HG03039 (cell line): ENCODE measurements at regions not wholly inside any gene's neighbourhood (a gene's known extent, or its start where the extent isn't known, plus 50 kb on each side); places are given as distances from the start of the nearest gene placed in this dataset.

Experiments used
- ATAC-seq: cut with Tn5 transposase; IDR thresholded peaks from one replicate; pipeline ENCODE4 v1.9.1; 2021; ENCODE audit warnings: mild to moderate bottlenecking, moderate library complexity; ENCODE audit not compliant: unreplicated experiment

DNA sequence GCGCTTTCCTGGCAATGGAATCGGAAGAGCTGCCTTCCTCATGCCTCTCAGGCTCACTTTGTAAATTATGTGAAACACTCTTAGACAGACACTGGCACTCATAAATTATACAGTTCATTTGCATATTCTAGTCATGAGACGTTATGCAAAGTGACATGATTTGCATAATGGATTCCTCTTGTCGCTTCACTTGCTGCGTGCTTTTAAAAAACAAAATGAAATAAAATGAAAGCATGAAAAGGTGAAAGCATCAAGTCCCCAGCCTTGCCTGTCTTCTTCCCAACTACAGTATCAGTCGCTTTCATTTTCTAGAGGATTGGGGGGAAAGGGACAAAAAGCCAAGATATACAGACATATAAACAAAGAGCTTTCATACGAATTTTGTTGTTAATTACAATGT lies 252.8 kb upstream of the PMFBP1 start:
- no peak for ATAC-seq

DNA sequence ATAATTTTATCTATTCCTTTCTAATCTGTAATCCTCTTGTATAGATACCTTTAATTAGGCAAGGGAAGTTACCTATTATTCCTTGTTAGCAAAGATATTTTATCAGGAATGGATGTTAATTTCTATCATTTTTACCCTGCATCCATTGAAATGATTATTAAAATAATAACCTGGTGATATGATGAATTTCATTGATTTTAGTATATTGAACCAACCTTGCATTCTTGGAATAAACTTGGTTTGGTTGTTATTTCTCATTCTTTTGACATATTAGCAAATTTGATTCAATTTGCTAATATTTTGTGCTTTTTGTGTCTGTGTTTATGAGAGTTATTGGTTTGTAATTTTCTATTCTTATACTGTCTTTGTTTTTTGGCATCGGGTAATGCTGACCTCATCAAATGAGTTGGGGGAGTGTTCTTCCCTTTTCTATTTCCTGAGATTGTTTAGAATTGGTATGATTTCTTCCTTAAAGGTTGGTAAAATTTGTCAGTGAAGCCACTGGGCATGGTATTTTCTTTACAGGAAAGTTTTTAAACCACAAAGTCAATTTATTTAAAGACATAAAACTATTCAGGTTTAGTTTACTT lies 250.4 kb upstream of the PMFBP1 start:
- ATAC-seq, result no peak

DNA sequence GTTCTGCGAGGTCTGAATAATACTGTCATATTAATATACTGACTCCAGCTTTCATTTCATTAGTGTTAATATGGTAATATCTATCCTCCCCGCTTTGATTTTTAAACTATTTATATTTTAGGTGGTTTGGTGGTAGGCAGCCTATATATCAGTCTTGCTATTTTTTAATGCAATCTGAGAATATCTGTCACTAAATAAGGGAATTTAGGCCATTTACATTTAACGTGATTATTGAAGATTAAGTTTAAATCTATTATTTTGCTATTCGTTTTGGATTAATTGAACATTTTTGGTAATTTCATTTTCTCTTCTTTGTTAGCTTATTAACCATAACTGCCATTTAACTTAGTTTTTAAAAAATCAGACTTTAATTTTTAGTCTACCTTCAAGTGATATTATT lies 247.7 kb upstream of the PMFBP1 start:
- ATAC-seq, result no peak

DNA sequence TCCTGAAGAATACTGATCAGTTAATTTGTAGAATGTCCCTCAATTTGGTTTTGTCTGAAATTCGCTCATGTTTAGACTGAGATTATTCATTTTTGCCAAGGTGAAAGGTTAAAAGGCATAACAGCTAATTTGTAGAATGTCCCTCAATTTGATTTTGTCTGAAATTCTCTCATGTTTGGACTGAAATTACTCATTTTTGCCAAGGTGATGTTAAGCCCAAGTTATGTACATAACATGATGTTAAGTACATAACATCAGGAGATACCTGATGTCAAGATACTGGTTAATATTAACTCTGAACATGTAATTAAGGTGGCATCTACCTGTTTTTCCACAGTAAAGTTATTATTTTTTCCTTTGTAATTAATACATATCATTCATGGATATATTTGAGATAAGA lies 243.4 kb upstream of the PMFBP1 start:
- ATAC-seq, result no peak

DNA sequence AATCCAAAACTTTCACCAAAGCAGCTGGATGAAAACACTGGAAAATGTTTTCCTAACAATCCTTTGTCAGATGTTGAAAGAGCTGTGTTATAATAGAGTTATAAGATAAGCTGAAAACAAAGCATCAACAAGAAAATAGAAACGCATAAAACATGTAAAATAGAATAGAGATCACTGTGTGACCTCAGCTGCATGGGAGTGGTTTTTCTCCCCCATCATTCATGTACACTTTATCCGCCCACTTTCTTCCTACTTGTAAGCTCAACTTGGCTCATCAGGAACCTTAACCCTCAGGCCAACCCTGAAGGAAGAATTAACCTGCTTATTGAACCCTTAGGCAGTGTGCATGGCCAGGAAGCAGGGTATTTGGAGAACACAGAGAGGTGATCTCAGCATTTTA lies 238.5 kb upstream of the PMFBP1 start:
- ATAC-seq, result no peak

DNA sequence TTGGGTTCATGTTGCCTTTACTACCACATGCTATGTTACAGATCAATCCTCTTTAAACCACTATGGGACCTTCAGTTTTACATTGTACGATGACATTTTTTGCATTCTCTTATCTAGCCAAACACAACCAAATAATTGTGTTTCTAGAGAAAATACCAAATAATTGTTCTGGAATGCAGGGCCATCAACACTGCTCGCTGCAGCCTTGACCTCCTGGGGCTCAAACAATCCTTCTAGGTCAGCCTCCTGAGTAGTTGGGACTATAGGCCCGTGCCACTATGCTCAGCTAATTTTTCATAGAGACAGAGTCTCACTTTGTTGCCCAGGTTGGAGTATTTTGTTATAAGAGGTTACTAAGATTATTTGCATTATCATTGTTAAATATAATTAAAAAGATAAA lies 237.5 kb upstream of the PMFBP1 start:
- ATAC-seq, result no peak

DNA sequence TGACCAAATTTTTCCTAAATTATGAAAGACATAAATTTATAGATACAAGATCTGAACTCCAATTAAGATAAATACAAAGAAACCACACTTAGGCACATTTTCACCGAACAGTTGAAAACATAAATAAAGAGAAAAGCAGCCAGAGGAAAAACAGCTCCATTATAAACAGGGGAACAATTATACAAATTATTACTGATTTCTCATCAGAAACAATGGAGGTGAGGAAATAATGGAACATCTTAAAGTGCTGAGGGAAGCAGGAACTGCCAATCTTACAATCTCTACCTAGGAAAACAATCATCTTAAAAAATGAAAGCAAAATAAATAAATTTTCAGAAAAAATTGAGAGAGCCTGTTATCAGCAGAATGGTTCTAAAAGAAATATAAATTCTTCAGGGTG lies 234.4 kb upstream of the PMFBP1 start:
- no peak for ATAC-seq

DNA sequence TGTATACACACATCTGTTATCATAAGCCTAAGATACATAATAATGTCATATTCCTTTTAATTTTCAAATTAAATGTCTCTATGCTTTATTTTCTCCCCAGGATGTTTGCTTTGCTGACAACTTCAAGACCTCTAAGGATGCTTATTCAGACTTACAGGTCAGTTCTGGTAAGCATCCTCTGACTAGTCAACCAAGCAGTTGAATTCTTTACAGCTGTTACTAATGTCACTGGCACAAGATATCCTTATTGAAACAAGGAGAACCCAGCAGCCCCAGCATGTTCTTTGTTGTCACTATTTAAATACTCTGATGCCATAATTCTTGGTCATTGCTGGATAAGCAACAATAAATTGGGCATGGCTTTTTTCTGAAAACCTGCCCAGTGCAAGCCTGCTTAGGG lies 232.3 kb upstream of the PMFBP1 start:
- no peak for ATAC-seq

DNA sequence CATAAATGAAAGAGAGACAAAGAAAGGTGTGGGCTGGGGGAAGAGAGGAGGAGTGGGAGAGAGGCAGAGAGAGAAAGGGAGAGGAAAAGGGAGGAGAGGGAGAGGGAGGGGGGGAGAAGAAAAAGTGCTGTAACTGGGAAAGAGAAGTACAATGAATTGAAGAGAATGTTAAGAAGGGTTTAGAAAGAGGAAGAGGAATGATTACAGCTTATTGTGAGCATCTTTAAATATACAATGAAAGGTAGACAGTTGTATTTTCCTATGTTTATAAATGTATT lies 229.1 kb upstream of the PMFBP1 start:
- no peak for ATAC-seq

DNA sequence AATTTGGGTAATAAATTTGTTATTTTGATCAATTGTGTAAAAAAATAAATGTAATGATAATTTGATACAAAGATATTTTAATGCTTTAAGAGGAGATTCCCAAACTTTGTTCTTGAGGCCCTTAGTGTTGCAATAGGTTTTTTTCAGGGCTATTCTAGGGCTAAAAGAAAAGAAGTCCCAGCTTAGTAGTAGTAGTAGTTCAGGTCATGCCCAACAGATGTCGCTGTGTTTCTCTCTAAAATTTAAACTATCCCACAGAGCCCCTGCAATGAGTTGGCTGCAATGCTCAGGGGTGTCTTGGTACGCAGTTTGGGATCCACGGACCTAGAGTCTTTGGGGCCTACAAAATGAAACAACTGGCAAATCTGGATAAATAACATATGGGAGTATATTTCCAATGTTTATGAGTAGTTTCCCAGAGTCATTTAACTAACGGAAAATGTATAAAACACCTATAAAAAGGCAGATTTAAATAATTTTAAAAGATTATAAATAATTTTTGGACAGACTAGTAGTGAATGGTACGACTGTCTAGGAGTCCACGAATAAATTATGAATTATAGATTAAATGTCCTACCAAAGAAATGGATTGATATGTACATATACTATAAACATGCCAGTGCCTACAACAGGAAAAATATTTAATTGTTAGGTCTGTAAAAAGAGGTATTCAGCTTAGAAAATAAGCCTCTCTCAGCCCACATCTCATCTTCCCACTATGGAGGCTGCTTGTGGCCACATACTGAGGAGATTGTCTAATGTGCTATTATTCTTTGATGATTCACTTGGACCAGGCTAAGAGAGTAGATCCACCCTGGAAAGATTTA lies 228.5 kb upstream of the PMFBP1 start:
- ATAC-seq, result no peak

DNA sequence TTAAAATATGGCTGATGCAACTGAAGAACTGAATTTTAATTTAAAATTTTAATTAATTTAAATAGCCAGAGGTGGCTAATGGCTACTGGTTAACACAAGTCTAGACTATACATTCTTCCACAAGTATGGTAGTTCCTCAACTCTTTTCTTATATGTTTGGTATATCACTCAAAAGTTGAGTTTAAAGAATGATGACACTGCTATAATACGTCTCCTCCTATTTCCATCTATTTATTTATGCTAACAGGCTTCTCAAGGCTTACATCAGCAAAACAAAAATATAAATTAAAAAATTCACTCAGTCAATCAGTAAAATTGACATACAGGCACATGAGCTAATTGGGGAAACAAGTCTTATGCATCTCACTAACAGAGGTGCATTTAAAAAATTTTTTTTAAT lies 227.9 kb upstream of the PMFBP1 start:
- ATAC-seq, result no peak

DNA sequence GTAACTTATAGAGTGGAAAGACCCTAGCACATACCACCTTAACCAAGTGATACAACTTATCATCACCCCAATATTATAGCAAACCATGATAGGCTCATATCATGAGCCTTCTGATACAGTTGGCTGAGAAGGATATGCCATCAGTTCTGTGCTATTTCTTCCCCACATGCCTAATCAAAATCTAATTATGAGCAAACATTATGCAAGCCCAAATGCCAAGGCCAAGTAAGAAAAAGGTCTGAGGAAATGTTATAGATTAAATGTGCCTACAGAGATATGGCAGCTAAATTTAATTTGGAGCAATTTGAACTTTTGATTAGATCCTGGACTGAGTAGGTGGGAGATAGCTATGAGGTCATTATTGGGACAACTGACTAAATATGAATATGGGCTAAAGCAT lies 225.9 kb upstream of the PMFBP1 start:
- ATAC-seq, result no peak

DNA sequence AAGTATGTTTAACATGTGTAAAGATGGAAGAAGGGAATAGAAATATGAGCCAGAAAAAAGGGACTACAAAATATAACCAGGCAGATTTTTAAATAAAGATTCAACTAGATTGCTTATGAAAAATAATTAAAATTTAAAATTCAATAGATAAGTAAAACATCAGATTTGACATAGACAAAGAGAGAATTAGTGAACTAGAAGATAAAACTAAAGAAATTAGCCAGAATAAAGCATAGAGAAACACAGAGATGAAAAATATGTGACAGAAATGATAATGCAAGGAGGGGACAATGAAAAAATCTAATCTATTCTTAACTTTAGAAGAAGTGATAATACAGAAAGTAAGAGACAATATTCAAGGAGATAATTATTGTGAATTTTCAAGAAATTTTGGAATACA lies 222.6 kb upstream of the PMFBP1 start:
- ATAC-seq, result no peak

DNA sequence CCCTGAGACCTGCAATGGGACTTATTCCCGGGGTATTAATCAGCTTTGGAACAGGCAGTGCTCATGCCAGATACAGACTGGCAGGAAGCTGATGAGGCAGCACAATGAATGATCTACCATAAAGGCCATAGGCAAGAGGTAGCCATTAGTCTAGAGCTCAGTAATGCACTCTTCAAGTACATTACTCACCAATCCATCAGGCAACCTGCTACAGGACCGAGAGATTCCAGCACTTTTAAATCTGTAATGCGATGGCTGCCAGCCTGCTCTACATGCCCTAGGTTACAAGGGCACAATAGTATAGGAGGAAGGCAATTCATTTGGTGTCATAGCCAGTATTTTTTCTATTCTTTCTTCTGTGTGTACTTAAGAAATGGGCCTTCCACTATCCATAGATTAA lies 217.8 kb upstream of the PMFBP1 start:
- ATAC-seq, result no peak

DNA sequence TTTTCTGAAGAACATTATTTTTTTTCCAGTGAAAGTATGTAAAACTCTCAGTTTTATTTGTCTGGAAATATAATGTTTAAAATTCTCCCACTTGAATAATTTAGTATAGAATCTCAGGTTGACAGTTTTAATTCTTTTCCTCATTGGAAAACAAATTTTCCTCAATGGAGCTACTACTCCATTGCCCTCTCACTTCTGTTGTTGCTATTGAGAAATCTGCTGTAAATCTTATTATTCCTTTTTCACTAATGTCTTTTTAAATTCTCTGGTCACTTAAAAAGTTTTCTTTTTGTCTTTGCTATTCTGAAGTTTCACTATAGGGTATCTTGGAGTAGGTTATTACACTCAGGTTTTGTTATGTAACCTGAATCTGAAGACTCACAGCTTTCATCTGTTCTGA lies 216.1 kb upstream of the PMFBP1 start:
- ATAC-seq, result no peak

DNA sequence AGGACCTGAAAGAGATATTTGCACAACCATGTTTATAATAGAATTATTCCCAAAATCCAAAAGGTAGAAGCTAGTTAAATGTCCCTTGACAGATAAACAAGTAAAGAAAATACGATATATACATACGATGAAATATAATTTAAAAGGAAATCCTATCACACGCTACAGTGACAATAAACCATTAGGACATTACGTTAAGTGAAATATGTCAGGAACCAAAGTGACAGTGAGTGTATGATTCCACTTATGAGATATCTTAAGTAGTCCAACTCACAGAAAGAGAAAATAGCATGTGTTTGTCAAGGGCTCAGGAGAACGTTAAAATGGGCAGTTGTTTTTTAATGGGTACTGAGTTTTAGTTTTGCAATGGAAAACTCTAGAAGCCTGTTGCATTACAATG lies 212.7 kb upstream of the PMFBP1 start:
- ATAC-seq, result no peak

DNA sequence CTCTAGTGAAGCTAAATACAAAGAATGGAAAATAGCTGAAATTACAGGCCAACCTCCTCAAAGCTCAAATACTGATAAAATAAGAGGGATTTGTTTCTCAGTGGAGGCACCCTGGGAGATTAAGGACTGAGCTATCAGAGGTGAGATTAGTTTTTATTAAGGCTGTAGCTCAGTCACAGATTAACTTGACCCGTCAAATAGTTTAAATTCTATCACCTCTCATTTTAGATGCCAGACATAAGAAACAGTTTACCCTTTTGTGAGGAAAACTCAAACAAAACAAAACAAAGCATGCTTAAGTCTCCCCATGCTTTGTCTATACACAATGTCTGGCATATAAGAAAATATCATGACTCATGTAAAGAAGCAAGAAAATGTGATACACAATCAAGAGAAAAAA lies 208.3 kb upstream of the PMFBP1 start:
- ATAC-seq, result no peak

DNA sequence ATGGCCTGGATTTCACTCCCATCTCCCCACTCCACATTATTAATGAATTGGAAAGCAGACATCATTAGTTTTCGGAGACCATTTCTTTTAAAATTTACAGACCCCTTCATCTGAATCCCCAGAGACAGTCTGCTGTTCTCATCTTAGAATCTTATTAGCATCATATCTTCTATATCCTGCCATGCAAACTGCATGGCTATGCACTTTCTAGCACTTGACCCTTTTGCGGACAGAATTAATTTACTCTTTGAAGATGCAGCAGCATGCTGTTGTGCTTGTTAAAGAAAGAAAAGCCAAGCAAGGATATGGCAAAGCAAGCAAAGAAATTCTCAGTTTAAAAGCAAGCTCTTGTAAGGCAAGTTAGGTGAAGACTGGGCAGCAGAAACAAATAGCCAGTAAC lies 201.2 kb upstream of the PMFBP1 start:
- ATAC-seq, result no peak

DNA sequence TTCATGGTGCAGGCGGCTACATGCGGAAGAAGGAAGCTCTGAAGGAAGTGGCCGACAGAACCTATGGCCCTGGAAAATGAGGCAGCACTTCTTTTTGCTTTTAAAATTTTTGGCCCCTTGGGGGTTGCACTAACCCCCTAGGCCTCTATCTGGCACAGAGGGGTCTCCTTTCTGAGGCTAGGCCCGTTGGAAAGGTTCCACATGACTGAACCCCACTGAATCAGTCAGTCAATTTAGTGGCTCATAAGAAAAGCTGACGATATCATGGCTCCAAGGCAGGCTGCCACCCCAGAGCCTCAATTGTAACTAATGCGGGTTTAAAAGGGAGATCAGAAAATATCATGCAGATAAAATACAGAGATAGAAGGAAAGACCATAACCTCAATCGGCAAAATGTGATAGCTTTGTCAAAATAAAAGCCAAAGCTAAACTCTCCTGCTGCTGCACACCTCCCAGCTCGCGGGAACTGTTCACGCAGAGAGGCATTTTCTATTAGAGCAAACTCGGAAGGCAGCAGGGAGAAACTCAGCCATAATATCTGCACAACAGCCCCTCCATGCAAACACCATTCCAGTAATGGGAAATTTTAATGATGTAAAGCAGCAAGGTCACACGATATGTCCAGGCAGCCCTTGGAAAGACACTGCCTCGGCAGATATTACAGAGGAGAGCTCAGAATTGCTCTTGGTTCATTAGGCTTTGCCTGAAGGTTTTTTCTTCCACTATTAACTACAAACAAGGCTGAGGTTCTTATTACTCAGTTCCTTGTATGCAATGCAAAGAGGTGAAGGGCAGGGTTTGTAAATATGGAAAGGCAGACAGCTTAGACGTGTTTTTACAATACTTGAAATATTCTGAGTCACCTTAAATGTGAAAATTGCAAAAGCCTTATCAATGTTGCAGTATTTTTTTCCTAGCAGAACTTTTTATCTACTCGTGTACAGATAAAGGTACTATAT lies 200.4 kb upstream of the PMFBP1 start:
- no peak for ATAC-seq

DNA sequence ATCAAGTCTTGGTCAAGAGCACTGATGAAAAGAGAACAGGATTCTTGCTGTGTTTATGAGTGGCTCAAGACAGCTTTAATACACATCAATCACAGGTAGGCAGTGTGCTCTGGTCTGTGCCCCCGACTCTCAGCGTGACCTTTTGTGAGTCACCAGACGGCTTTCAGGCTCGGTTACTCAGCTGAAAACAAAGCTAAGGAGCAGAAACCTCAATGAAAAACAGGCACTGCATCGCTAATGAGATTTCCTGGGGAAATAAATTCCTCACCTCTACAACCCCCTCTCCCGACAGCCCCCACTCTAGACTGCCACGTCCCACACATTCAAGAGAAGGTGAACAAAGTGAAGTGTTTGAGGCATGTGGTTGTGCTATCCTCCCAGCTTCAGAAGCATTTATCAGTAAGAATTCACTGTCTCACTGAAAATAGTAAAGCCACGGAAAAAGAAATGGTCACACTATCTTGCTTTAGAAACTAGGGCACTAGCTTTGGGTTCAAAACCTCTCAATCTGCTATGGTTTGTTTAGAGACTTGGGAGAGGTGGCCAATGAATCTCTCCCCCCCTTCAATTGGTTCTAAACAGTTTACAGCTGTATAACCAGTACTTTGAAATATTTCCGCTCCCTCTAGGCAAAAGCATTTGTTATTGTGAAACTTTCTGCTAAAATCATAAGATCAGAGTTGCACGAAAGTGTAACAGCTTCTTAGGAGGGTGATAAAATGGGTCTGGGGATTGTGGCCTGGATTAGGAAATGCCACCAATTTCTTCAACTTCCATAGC lies 199.5 kb upstream of the PMFBP1 start:
- no peak for ATAC-seq

DNA sequence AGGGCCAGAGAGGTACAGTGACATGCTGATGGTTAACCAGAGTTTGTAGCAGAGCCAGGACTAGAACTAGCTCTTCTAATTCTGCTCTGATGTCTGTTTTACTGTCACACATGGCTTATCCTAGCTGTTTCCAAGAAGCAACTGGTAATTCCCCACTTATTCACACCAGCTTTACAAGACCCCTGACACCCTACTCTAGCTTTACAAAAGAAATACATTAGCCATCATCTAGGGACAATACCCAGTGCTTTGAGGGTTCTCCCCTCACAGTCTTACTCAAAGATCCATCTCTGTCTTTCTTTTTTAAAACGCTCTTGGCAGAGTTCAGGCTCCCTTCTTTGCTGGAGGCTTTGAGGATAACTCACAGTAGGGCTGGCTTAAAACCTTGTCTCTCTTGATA lies 197.3 kb upstream of the PMFBP1 start:
- ATAC-seq, result no peak
